NT2/D1 (cell line): ENCODE measurements at regions not wholly inside any gene's neighbourhood (a gene's known extent, or its start where the extent isn't known, plus 50 kb on each side); places are given as distances from the start of the nearest gene placed in this dataset.

Source experiments
- DNase-seq: peaks from one replicate; pipeline ENCODE4 v3.0.0-alpha.2; 2011; ENCODE audit warnings: low read depth, low spot score
- H3K27me3 ChIP-seq: 2 replicates; pipeline ENCODE4 v1.6.0; 2011; ENCODE audit warnings: mild to moderate bottlenecking; ENCODE audit not compliant: insufficient read length, insufficient read depth
- H3K36me3 ChIP-seq: 2 replicates; pipeline ENCODE4 v1.6.1; 2011; ENCODE audit warnings: mild to moderate bottlenecking, low read length, mixed read lengths; ENCODE audit not compliant: insufficient read depth, insufficient read length
- H3K4me1 ChIP-seq: 2 replicates; pipeline ENCODE4 v1.5.1; 2011; ENCODE audit not compliant: insufficient read depth, insufficient read length
- H3K4me3 ChIP-seq: 2 replicates; pipeline ENCODE4 v1.5.1; 2011; ENCODE audit warnings: low read depth; ENCODE audit not compliant: insufficient read length
- H3K9ac ChIP-seq: 2 replicates; pipeline ENCODE4 v1.6.0; 2011; ENCODE audit warnings: low read depth; ENCODE audit not compliant: insufficient read length
- H3K9me3 ChIP-seq: 2 replicates; pipeline ENCODE4 v1.5.1; 2011; ENCODE audit warnings: mild to moderate bottlenecking, low read length; ENCODE audit not compliant: insufficient read depth
- SUZ12 ChIP-seq: IDR thresholded peaks from 2 replicates; pipeline ENCODE4 v1.6.1; 2011; ENCODE audit not compliant: insufficient read length, insufficient read depth; ENCODE audit errors: extremely low read depth
- YY1 ChIP-seq: IDR thresholded peaks from 2 replicates; pipeline ENCODE4 v1.6.1; 2011; ENCODE audit not compliant: insufficient read length, insufficient read depth
- ZNF274 ChIP-seq: IDR thresholded peaks from 2 replicates; pipeline ENCODE4 v1.6.1; 2011; ENCODE audit warnings: mild to moderate bottlenecking, low read depth, low read length

DNA sequence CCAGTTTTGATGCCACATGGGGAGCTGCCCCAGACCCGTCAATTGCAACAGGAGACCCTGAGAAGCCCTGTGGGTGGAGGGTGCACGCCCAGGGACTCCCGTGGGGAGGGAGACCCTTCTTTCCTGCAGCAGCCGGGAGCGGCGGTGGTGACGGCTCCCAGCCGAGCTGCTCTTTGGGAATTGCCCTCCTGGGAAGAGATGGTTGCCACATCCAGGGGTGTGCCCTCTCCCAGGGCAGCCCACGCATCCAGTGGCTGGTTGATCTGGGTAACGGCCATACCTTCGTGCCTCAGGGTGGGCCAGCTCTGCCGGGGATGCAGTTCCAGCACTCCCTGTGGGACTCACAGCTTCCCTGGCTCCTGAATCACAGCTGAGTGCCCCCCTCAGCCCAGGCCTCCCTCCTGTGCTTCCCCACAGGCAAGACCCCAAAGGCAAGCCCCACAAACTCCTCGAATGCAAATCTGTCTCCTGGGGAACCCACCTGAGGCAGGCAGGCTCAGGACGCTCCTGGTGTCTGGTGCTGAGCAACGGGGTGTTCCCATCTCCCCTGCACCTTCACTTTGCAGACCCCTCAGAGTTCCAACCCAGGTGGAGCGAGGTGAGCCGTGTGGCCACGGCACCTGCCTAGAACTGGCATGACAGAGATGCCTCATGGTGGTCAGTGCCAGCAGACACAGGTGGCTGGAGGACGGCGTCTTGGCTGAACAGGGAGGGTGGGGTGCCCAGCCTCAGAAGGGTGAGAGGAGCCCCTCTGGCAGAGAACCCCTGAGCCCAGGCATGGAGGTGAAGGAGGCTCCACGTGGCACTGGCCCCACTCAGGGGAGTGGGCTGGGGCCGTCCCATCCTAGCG lies 1027.4 kb downstream of the BRD1 start:
- TF ChIP-seq ZNF274 (no peak), YY1 (no peak), SUZ12 (no peak)
- Histone ChIP-seq H3K9me3 (no peaks in the 10 kb centered on the region), H3K36me3 (no peaks in the 10 kb centered on the region), H3K9ac (no peak overlapping the region), H3K4me1 (no peaks in the 10 kb centered on the region), H3K4me3 (no peak overlapping the region), H3K27me3 (no peaks in the 10 kb centered on the region)
- no peak for DNase-seq

GRCh38 chr22:48799227-48799970 lies 1028.3 kb downstream of the BRD1 start:
- H3K4me1 ChIP-seq, result no peaks in the 10 kb centered on the region
- H3K9ac ChIP-seq, result no peak overlapping the region
- no peaks in the 10 kb centered on the region for H3K9me3 ChIP-seq
- TF ChIP-seq SUZ12 (no peak), YY1 (no peak), ZNF274 (no peak)
- H3K36me3 ChIP-seq, result no peaks in the 10 kb centered on the region
- H3K27me3 ChIP-seq, result no peaks in the 10 kb centered on the region
- H3K4me3 ChIP-seq, result no peak overlapping the region
- no peak for DNase-seq

- Histone ChIP-seq H3K9ac (no peak overlapping the region), H3K4me1 (no peaks in the 10 kb centered on the region), H3K9me3 (no peaks in the 10 kb centered on the region), H3K4me3 (no peak overlapping the region), H3K27me3 (no peaks in the 10 kb centered on the region), H3K36me3 (no peaks in the 10 kb centered on the region)
- no peak for DNase-seq
- TF ChIP-seq ZNF274, result no peak
- TF ChIP-seq YY1, result no peak
- TF ChIP-seq SUZ12, result no peak
Measured at GRCh38 chr22:48798281-48799226, 1029.1 kb downstream of the BRD1 start.

- no peak overlapping the region for H3K4me3 ChIP-seq
- no peaks in the 10 kb centered on the region for H3K9me3 ChIP-seq
- no peak for DNase-seq
- no peaks in the 10 kb centered on the region for H3K4me1 ChIP-seq
- no peak for TF ChIP-seq ZNF274
- no peak for TF ChIP-seq SUZ12
- no peak for TF ChIP-seq YY1
- H3K9ac ChIP-seq, result no peak overlapping the region
- H3K36me3 ChIP-seq, result no peaks in the 10 kb centered on the region
- no peaks in the 10 kb centered on the region for H3K27me3 ChIP-seq
Measured at GRCh38 chr22:48797731-48798130, 1029.9 kb downstream of the BRD1 start.

GRCh38 chr22:48796310-48797015 lies 1031.2 kb downstream of the BRD1 start:
- Histone ChIP-seq H3K4me1 (no peaks in the 10 kb centered on the region), H3K9me3 (no peaks in the 10 kb centered on the region), H3K9ac (peak overlapping the region; percentile 6), H3K27me3 (no peaks in the 10 kb centered on the region), H3K4me3 (no peak overlapping the region), H3K36me3 (no peaks in the 10 kb centered on the region)
- DNase-seq, result peak; percentile 9
- no peak for TF ChIP-seq ZNF274
- TF ChIP-seq YY1, result no peak
- no peak for TF ChIP-seq SUZ12

DNA sequence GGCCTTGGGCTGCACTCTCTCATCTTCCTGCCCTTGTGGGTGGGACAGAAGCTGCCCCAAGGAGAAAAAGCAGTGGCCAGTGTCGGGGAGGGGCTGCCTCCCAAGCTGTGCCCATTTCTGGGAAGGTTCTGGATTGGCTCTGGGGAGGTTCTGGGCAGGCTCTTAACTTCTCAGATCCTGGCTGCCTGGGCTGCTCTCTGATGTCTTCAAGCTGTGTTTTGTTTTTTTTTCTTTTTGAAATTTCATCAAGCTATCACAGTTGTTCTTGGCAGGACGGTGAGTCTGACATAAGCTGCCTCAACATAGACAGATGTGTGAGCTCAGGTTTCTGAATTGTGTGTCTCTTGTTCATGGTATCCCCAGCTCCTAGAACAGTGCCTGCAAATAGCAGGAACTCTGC lies 1032.0 kb downstream of the BRD1 start:
- Histone ChIP-seq H3K4me1 (no peaks in the 10 kb centered on the region), H3K9ac (no peak overlapping the region), H3K4me3 (no peak overlapping the region), H3K27me3 (no peaks in the 10 kb centered on the region), H3K9me3 (no peaks in the 10 kb centered on the region), H3K36me3 (no peaks in the 10 kb centered on the region)
- TF ChIP-seq ZNF274 (no peak), SUZ12 (no peak), YY1 (no peak)
- DNase-seq, result no peak
